Panc1 (cell line): ENCODE measurements at regions not wholly inside any gene's neighbourhood (a gene's known extent, or its start where the extent isn't known, plus 50 kb on each side); places are given as distances from the start of the nearest gene placed in this dataset.

Experiments used
- POLR2AphosphoS5 ChIP-seq: IDR thresholded peaks from 2 replicates; pipeline ENCODE4 v1.6.1; 2012; ENCODE audit warnings: mild to moderate bottlenecking, low read depth, low read length, moderate library complexity
- SIN3A ChIP-seq: IDR thresholded peaks from 2 replicates; pipeline ENCODE4 v1.6.1; 2012; ENCODE audit warnings: low read depth, mild to moderate bottlenecking, low read length, moderate library complexity, borderline replicate concordance; ENCODE audit not compliant: insufficient read depth
- TCF7L2 ChIP-seq: IDR thresholded peaks from 2 replicates; pipeline ENCODE4 v1.6.1; 2011; ENCODE audit warnings: mild to moderate bottlenecking, low read depth, low read length, inconsistent platforms
- TF ChIP-seq, protein P1 (sequence below): fragments of 450-650 bp; IDR thresholded peaks from 2 replicates; pipeline ENCODE4 v1.5.1; 2017; ENCODE audit warnings: mild to moderate bottlenecking
- TF ChIP-seq, protein P2 (sequence below), 2 experiments: IDR thresholded peaks; 2 replicates each; pipeline ENCODE4 v1.6.1; 2011 to 2012; ENCODE audit warnings: low read depth in 2 of 2, control low read depth in 1 of 2, low read length in 1 of 2, mild to moderate bottlenecking in 1 of 2, moderate library complexity in 1 of 2; ENCODE audit not compliant: insufficient read depth in 1 of 2

DNA sequence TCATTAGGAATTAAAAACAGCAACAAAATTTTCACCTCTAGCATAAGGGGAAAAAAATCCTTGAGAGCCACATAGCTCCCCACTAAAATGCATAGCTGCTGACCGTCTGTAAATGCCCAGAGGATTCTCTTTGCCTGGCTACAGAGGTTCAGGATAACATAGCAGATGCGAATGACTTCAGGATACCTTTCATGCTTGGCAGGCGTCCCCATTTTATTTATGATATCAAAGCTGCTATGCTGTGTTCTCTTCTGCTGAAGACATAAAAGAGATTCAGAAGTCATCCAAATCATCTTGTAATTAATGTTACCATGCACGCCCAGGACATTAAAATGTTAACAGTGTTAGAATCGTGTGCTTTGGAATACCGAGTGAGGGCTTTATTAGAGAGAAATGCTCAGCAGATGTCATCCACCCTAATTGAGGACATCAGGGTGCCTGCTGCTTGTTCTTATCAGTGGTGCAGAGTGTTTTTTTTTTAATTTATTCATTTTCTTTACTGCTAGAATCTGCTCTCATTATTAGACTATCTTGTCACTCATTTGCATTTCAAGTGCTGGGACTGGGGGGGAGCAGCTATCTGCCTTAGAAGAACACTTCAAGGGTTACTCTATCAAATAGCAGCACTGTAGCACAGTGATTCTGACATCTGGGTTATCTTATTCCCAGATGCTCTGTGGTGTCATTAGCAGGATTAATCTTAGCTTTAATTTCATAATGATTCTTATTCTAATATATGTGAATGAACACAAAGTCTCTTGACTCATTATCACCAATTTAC is 139.5 kb downstream of the ZNF326 start:
- TF ChIP-seq POLR2AphosphoS5 (no peak), SIN3A (no peak), TCF7L2 (no peak)
- TF ChIP-seq, protein P1, sequence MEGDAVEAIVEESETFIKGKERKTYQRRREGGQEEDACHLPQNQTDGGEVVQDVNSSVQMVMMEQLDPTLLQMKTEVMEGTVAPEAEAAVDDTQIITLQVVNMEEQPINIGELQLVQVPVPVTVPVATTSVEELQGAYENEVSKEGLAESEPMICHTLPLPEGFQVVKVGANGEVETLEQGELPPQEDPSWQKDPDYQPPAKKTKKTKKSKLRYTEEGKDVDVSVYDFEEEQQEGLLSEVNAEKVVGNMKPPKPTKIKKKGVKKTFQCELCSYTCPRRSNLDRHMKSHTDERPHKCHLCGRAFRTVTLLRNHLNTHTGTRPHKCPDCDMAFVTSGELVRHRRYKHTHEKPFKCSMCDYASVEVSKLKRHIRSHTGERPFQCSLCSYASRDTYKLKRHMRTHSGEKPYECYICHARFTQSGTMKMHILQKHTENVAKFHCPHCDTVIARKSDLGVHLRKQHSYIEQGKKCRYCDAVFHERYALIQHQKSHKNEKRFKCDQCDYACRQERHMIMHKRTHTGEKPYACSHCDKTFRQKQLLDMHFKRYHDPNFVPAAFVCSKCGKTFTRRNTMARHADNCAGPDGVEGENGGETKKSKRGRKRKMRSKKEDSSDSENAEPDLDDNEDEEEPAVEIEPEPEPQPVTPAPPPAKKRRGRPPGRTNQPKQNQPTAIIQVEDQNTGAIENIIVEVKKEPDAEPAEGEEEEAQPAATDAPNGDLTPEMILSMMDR = no peak
- TF ChIP-seq, protein P2, sequence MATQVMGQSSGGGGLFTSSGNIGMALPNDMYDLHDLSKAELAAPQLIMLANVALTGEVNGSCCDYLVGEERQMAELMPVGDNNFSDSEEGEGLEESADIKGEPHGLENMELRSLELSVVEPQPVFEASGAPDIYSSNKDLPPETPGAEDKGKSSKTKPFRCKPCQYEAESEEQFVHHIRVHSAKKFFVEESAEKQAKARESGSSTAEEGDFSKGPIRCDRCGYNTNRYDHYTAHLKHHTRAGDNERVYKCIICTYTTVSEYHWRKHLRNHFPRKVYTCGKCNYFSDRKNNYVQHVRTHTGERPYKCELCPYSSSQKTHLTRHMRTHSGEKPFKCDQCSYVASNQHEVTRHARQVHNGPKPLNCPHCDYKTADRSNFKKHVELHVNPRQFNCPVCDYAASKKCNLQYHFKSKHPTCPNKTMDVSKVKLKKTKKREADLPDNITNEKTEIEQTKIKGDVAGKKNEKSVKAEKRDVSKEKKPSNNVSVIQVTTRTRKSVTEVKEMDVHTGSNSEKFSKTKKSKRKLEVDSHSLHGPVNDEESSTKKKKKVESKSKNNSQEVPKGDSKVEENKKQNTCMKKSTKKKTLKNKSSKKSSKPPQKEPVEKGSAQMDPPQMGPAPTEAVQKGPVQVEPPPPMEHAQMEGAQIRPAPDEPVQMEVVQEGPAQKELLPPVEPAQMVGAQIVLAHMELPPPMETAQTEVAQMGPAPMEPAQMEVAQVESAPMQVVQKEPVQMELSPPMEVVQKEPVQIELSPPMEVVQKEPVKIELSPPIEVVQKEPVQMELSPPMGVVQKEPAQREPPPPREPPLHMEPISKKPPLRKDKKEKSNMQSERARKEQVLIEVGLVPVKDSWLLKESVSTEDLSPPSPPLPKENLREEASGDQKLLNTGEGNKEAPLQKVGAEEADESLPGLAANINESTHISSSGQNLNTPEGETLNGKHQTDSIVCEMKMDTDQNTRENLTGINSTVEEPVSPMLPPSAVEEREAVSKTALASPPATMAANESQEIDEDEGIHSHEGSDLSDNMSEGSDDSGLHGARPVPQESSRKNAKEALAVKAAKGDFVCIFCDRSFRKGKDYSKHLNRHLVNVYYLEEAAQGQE (IDR thresholded peaks at IDR 0.05; ENCODE audit: insufficient read depth in 1 of 2, low read depth in 2 of 2, low read length in 1 of 2) = no peak
